HL-60 (cell line): ENCODE measurements at regions not wholly inside any gene's neighbourhood (a gene's known extent, or its start where the extent isn't known, plus 50 kb on each side); places are given as distances from the start of the nearest gene placed in this dataset.

ENCODE experiments used
- CTCF ChIP-seq: IDR thresholded peaks from one replicate; pipeline ENCODE4 v1.5.1; 2011; ENCODE audit warnings: low read length, control low read depth, inconsistent platforms; ENCODE audit not compliant: insufficient read depth
- POLR2AphosphoS5 ChIP-seq: IDR thresholded peaks from 2 replicates; pipeline ENCODE4 v1.6.1; 2012; ENCODE audit warnings: low read depth
- SPI1 ChIP-seq: IDR thresholded peaks from 2 replicates; pipeline ENCODE4 v1.6.1; 2012; ENCODE audit warnings: low read depth, mild to moderate bottlenecking, borderline replicate concordance
- TF ChIP-seq, protein P1 (sequence below): IDR thresholded peaks from 2 replicates; pipeline ENCODE4 v1.6.1; 2012; ENCODE audit warnings: low read depth; ENCODE audit not compliant: insufficient replicate concordance

GRCh38 chr10:78457804-78458482, 424.3 kb downstream of the RPS24 start:
- no peak for TF ChIP-seq CTCF
- no peak for TF ChIP-seq POLR2AphosphoS5
- TF ChIP-seq, protein P1, sequence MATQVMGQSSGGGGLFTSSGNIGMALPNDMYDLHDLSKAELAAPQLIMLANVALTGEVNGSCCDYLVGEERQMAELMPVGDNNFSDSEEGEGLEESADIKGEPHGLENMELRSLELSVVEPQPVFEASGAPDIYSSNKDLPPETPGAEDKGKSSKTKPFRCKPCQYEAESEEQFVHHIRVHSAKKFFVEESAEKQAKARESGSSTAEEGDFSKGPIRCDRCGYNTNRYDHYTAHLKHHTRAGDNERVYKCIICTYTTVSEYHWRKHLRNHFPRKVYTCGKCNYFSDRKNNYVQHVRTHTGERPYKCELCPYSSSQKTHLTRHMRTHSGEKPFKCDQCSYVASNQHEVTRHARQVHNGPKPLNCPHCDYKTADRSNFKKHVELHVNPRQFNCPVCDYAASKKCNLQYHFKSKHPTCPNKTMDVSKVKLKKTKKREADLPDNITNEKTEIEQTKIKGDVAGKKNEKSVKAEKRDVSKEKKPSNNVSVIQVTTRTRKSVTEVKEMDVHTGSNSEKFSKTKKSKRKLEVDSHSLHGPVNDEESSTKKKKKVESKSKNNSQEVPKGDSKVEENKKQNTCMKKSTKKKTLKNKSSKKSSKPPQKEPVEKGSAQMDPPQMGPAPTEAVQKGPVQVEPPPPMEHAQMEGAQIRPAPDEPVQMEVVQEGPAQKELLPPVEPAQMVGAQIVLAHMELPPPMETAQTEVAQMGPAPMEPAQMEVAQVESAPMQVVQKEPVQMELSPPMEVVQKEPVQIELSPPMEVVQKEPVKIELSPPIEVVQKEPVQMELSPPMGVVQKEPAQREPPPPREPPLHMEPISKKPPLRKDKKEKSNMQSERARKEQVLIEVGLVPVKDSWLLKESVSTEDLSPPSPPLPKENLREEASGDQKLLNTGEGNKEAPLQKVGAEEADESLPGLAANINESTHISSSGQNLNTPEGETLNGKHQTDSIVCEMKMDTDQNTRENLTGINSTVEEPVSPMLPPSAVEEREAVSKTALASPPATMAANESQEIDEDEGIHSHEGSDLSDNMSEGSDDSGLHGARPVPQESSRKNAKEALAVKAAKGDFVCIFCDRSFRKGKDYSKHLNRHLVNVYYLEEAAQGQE: no peak
- TF ChIP-seq SPI1: no peak
